Fibroblast of villous mesenchyme (primary cell): ENCODE measurements at regions not wholly inside any gene's neighbourhood (a gene's known extent, or its start where the extent isn't known, plus 50 kb on each side); places are given as distances from the start of the nearest gene placed in this dataset.

Source experiments
- DNase-seq: peaks from one replicate; pipeline ENCODE4 v3.0.0-alpha.2; 2010; ENCODE audit warnings: low read depth
- H3K4me3 ChIP-seq: 2 replicates; pipeline ENCODE4 v1.5.1; 2011; ENCODE audit warnings: low read depth, mild to moderate bottlenecking, low read length
- CTCF ChIP-seq: IDR thresholded peaks from 2 replicates; pipeline ENCODE4 v1.5.1; 2012; ENCODE audit warnings: low read depth, mild to moderate bottlenecking, low read length; ENCODE audit not compliant: insufficient read depth

GRCh38 chr1:62995173-62995572 is 211.2 kb downstream of the ATG4C start:
- no peak for TF ChIP-seq CTCF
- H3K4me3 ChIP-seq = no peak overlapping the region
- no peak for DNase-seq

GRCh38 chr1:62997884-62998283 is 214.0 kb downstream of the ATG4C start:
- DNase-seq = no peak
- no peak overlapping the region for H3K4me3 ChIP-seq
- TF ChIP-seq CTCF = no peak

GRCh38 chr1:62998845-62999649 is 215.1 kb downstream of the ATG4C start:
- DNase-seq = no peak
- no peak for TF ChIP-seq CTCF

GRCh38 chr1:63000508-63000907 is 216.6 kb downstream of the ATG4C start:
- no peak for TF ChIP-seq CTCF
- H3K4me3 ChIP-seq = no peak overlapping the region
- no peak for DNase-seq

More at GRCh38 chr1:62998845-62999649, 215.1 kb downstream of the ATG4C start:
- no peak overlapping the region for H3K4me3 ChIP-seq

GRCh38 chr1:63004868-63005267 is 220.9 kb downstream of the ATG4C start:
- no peak overlapping the region for H3K4me3 ChIP-seq
- DNase-seq = peak; percentile 1
- TF ChIP-seq CTCF = peak; percentile 26

GRCh38 chr1:63005812-63006211 is 221.9 kb downstream of the ATG4C start:
- no peak for TF ChIP-seq CTCF
- no peak for DNase-seq
- no peak overlapping the region for H3K4me3 ChIP-seq

GRCh38 chr1:63009421-63009820 is 225.5 kb downstream of the ATG4C start:
- H3K4me3 ChIP-seq = no peak overlapping the region
- TF ChIP-seq CTCF = no peak
- DNase-seq = no peak
